Fibroblast of lung (primary cell): ENCODE measurements at regions not wholly inside any gene's neighbourhood (a gene's known extent, or its start where the extent isn't known, plus 50 kb on each side); places are given as distances from the start of the nearest gene placed in this dataset.

Experiments used
- CTCF ChIP-seq, 2 donors: IDR thresholded peaks in 1 of 2; conservative IDR thresholded peaks in 1 of 2; 1 replicate in 1 of 2; 2 replicates in 1 of 2; pipeline ENCODE4 v1.5.1; 2011 to 2012; ENCODE audit warnings: low read length in 2 of 2, control low read depth in 1 of 2, inconsistent platforms in 1 of 2, low read depth in 1 of 2, mild to moderate bottlenecking in 1 of 2
- EZH2 ChIP-seq: IDR thresholded peaks from 2 replicates; pipeline ENCODE4 v1.5.1; 2012; ENCODE audit warnings: low read length, control low read depth, mild to moderate bottlenecking; ENCODE audit errors: missing control alignments

DNA sequence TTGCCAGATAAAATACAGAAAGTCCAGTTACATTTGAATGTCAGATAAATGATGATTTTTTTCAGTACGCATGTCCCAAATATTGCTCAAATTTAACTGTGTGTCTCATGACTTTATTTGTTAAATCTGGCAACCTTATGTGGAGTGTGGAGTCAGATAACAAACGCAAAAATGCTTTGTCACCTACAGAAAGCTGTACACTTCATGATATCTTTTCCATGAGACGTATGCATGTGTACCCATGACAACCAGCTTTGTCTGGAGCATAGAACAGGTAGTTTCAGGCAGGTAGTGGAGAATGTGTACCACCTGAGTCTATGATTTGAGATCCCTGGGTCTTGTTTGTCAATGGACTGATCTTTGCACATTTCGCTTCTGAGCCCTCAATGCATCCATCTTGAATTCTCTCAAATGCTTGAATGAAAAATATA, 105.5 kb upstream of the CPEB4 start:
- TF ChIP-seq CTCF (conservative IDR thresholded peaks at IDR 0.05 in 1 of 2, IDR thresholded peaks at IDR 0.05 in 1 of 2; ENCODE audit: low read depth in 1 of 2, low read length in 2 of 2) (no peak), EZH2 (no peak)
